PFSK-1 (cell line): ENCODE measurements at regions not wholly inside any gene's neighbourhood (a gene's known extent, or its start where the extent isn't known, plus 50 kb on each side); places are given as distances from the start of the nearest gene placed in this dataset.

Experiments used
- FOXP2 ChIP-seq: optimal IDR thresholded peaks from 2 replicates; pipeline ENCODE3; 2011; ENCODE audit warnings: borderline replicate concordance, control low read depth, inconsistent platforms; ENCODE audit not compliant: insufficient read depth; ENCODE audit errors: extremely low read length, extremely low read depth
- POLR2AphosphoS5 ChIP-seq: IDR thresholded peaks from 2 replicates; pipeline ENCODE4 v1.6.1; 2012; ENCODE audit warnings: low read depth, mild to moderate bottlenecking, control low read depth, low read length, moderate library complexity
- SIN3A ChIP-seq: IDR thresholded peaks from 2 replicates; pipeline ENCODE4 v1.6.1; 2012; ENCODE audit warnings: mild to moderate bottlenecking, low read length, moderate library complexity, borderline replicate concordance; ENCODE audit not compliant: insufficient read depth
- TAF1 ChIP-seq: IDR thresholded peaks from 2 replicates; pipeline ENCODE4 v1.6.1; 2012; ENCODE audit warnings: low read length, control low read depth, borderline replicate concordance; ENCODE audit not compliant: insufficient read depth
- TF ChIP-seq, protein P1 (sequence below), 2 experiments: IDR thresholded peaks; 2 replicates each; pipeline versions ENCODE4 v1.6.1 to v1.8.0; 2011 to 2012; ENCODE audit warnings: low read depth in 2 of 2, low read length in 2 of 2, control low read depth in 1 of 2, inconsistent platforms in 1 of 2, mild to moderate bottlenecking in 1 of 2, moderate library complexity in 1 of 2; ENCODE audit not compliant: insufficient read depth in 1 of 2

DNA sequence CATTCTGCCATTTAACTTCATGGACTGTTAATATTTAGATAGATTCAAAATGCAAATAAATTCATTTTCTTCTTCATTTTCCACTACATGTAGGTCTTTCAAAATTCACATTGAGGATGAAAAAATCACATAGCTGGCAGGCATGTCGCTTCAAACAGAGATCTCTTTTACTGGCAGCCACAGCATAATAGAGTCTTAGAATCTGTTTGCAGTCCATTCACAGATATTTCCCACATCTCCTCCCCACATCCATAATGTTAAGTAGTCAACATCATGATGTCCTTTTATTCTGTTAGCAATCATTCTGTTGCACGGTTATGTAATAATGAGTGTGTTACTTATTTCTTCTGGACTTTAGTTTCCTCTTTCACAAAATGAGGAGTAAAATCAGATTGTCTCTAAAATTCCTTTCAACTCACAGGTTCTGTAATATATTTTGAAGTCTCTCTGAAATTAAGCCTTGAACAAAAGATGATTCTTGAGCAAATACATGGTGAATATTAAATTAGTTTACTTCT lies 257.5 kb upstream of the SNX7 start:
- TF ChIP-seq, protein P1, sequence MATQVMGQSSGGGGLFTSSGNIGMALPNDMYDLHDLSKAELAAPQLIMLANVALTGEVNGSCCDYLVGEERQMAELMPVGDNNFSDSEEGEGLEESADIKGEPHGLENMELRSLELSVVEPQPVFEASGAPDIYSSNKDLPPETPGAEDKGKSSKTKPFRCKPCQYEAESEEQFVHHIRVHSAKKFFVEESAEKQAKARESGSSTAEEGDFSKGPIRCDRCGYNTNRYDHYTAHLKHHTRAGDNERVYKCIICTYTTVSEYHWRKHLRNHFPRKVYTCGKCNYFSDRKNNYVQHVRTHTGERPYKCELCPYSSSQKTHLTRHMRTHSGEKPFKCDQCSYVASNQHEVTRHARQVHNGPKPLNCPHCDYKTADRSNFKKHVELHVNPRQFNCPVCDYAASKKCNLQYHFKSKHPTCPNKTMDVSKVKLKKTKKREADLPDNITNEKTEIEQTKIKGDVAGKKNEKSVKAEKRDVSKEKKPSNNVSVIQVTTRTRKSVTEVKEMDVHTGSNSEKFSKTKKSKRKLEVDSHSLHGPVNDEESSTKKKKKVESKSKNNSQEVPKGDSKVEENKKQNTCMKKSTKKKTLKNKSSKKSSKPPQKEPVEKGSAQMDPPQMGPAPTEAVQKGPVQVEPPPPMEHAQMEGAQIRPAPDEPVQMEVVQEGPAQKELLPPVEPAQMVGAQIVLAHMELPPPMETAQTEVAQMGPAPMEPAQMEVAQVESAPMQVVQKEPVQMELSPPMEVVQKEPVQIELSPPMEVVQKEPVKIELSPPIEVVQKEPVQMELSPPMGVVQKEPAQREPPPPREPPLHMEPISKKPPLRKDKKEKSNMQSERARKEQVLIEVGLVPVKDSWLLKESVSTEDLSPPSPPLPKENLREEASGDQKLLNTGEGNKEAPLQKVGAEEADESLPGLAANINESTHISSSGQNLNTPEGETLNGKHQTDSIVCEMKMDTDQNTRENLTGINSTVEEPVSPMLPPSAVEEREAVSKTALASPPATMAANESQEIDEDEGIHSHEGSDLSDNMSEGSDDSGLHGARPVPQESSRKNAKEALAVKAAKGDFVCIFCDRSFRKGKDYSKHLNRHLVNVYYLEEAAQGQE (IDR thresholded peaks at IDR 0.05; ENCODE audit: insufficient read depth in 1 of 2, low read depth in 2 of 2, low read length in 2 of 2): no peak
- TF ChIP-seq TAF1: no peak
- TF ChIP-seq POLR2AphosphoS5: no peak
- TF ChIP-seq SIN3A: no peak
- TF ChIP-seq FOXP2: no peak

DNA sequence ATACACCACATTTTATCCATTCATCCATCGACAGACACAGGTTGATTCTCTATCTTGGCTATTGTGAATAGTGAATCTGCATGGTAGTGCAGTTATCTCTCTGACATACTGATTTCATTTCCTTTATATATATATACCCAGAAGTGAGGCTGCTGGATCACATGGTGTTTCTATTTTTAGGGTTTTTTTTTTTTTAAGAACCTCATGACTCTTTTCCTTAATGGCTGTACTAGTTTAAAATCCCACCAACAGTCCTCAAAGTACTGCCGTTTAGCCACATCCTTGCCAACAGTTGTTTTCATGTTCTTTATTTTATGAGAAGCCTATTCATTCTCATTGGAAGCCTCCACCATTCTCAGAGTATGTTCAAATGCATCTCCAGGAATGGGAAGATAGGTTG lies 258.7 kb upstream of the SNX7 start:
- no peak for TF ChIP-seq SIN3A
- TF ChIP-seq FOXP2: no peak
- no peak for TF ChIP-seq TAF1
- TF ChIP-seq, protein P1 (IDR thresholded peaks at IDR 0.05; ENCODE audit: insufficient read depth in 1 of 2, low read depth in 2 of 2, low read length in 2 of 2): no peak
- no peak for TF ChIP-seq POLR2AphosphoS5

DNA sequence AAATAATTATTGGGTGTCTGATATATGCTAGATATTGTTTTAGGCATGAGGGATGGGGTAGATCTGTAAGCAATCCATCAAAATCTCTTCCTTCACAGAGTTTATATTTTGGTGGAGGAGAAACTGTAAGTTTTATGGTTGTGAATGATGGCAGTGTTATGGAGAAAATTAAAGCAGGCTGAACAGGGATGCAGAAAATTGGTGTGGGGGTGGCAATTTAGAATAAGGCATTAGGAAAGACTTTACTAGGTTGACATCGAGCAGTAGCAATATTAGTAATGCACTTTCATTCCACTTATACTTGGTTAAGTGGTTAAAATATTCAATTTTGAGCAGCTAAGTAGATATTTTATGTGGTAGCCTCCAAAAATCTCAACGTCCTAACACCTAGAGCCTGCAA lies 261.1 kb upstream of the SNX7 start:
- TF ChIP-seq TAF1 (no peak), FOXP2 (no peak), POLR2AphosphoS5 (no peak), SIN3A (no peak)
- TF ChIP-seq, protein P1 (IDR thresholded peaks at IDR 0.05; ENCODE audit: insufficient read depth in 1 of 2, low read depth in 2 of 2, low read length in 2 of 2): no peak

DNA sequence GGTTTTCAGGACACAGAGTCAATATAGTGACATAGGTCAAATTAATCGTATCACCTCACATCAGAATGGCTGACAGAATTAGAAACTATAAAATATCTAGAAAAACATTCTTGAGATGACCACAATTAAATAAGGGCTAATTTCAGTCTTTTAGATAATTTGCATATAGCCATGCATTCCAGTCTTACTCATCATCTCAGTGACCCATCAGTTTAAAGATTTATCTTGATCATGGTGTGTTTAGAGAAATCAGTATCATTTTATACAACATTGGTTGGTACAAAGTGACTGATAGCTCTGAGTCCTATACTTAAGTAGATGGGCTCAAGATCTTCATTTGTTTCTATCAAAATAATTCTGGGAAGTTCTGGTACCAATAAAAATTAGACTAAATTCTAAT lies 262.3 kb upstream of the SNX7 start:
- TF ChIP-seq SIN3A (no peak), POLR2AphosphoS5 (no peak), TAF1 (no peak), FOXP2 (no peak)
- TF ChIP-seq, protein P1 (IDR thresholded peaks at IDR 0.05; ENCODE audit: insufficient read depth in 1 of 2, low read depth in 2 of 2, low read length in 2 of 2): no peak

DNA sequence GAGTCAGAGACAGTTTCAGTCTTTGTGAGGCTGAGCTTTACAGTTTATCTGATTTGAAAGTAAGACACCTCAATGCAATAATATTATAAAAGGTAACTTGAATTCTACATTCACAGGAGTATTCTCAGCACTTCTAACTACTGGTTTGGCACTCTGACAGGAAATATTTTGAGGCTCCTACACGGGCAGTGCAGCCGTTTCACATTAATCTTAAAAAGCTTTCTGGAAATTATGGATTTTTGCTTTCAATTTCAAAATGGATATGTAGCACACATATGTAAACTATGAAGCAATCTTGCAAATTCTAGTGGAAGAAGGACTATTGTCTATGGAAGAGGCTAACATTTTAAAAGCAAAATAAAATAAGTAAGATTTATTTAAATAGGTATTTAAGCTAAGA lies 262.9 kb upstream of the SNX7 start:
- TF ChIP-seq, protein P1 (IDR thresholded peaks at IDR 0.05; ENCODE audit: insufficient read depth in 1 of 2, low read depth in 2 of 2, low read length in 2 of 2): no peak
- no peak for TF ChIP-seq FOXP2
- no peak for TF ChIP-seq SIN3A
- TF ChIP-seq POLR2AphosphoS5: no peak
- no peak for TF ChIP-seq TAF1
